Neural progenitor cell (in vitro differentiated cells): ENCODE measurements at regions not wholly inside any gene's neighbourhood (a gene's known extent, or its start where the extent isn't known, plus 50 kb on each side); places are given as distances from the start of the nearest gene placed in this dataset.

ENCODE experiments used
- DNase-seq: peaks from one replicate; pipeline ENCODE4 v3.0.0-alpha.2; 2016; ENCODE audit warnings: low spot score
- H2AFZ ChIP-seq: fragments of 200-600 bp; sonication (generic); replicated peaks from 2 replicates; pipeline ENCODE4 v1.6.1; 2016; ENCODE audit warnings: antibody characterized with exemption
- H3F3A ChIP-seq: fragments of 200-600 bp; sonication (generic); 2 replicates; pipeline ENCODE4 v1.6.1; 2016; ENCODE audit warnings: antibody characterized with exemption, low read depth
- H3K27ac ChIP-seq: fragments of 200-600 bp; sonication (generic); 2 replicates; pipeline ENCODE4 v1.5.1; 2016; ENCODE audit warnings: mild to moderate bottlenecking
- H3K27me3 ChIP-seq: fragments of 200-600 bp; sonication (generic); 2 replicates; pipeline ENCODE4 v1.6.1; 2016; ENCODE audit warnings: mild to moderate bottlenecking, moderate library complexity
- H3K36me3 ChIP-seq: fragments of 200-600 bp; sonication (generic); 2 replicates; pipeline ENCODE4 v1.5.1; 2016
- H3K4me1 ChIP-seq: fragments of 200-600 bp; sonication (generic); 2 replicates; pipeline ENCODE4 v1.6.1; 2016; ENCODE audit warnings: mixed run types
- H3K4me2 ChIP-seq: fragments of 200-600 bp; sonication (generic); 2 replicates; pipeline ENCODE4 v1.6.1; 2016
- H3K4me3 ChIP-seq: fragments of 200-600 bp; sonication (generic); 2 replicates; pipeline ENCODE4 v1.5.1; 2016
- H3K79me2 ChIP-seq: fragments of 200-600 bp; sonication (generic); 2 replicates; pipeline ENCODE4 v1.6.1; 2016; ENCODE audit warnings: low read depth
- H3K9ac ChIP-seq: fragments of 200-600 bp; sonication (generic); 2 replicates; pipeline ENCODE4 v1.6.1; 2016
- H3K9me3 ChIP-seq: fragments of 200-600 bp; sonication (generic); 2 replicates; pipeline ENCODE4 v1.5.1; 2016; ENCODE audit warnings: low read depth
- H4K20me1 ChIP-seq: fragments of 200-600 bp; sonication (generic); 2 replicates; pipeline ENCODE4 v1.6.1; 2016; ENCODE audit warnings: low read depth
- H3K27ac Mint-ChIP-seq: 3 replicates; pipeline ENCODE4 v1.8.0; 2021; ENCODE audit warnings: mixed read lengths
- H3K27me3 Mint-ChIP-seq: 2 replicates; pipeline ENCODE4 v1.8.0; 2022; ENCODE audit warnings: low read depth, mild to moderate bottlenecking, inconsistent platforms, moderate library complexity, mixed read lengths; ENCODE audit not compliant: insufficient read depth
- H3K36me3 Mint-ChIP-seq: 3 replicates; pipeline ENCODE4 v1.8.0; 2021; ENCODE audit warnings: mixed read lengths
- H3K4me1 Mint-ChIP-seq: 3 replicates; pipeline ENCODE4 v1.8.0; 2021; ENCODE audit warnings: mixed read lengths
- H3K4me3 Mint-ChIP-seq: 3 replicates; pipeline ENCODE4 v1.8.0; 2021; ENCODE audit warnings: mild to moderate bottlenecking, moderate library complexity, mixed read lengths
- H3K9me3 Mint-ChIP-seq: 3 replicates; pipeline ENCODE4 v1.8.0; 2020; ENCODE audit warnings: mixed read lengths
- CTCF ChIP-seq: fragments of 200-600 bp; sonication (generic); IDR thresholded peaks from 2 replicates; pipeline ENCODE4 v1.5.1; 2017; ENCODE audit warnings: antibody characterized with exemption, mild to moderate bottlenecking
- EZH2 ChIP-seq: fragments of 200-600 bp; sonication (generic); IDR thresholded peaks from 2 replicates; pipeline ENCODE4 v1.6.1; 2017; ENCODE audit warnings: antibody characterized with exemption, mild to moderate bottlenecking, moderate library complexity
- EZH2phosphoT487 ChIP-seq: fragments of 200-600 bp; sonication (generic); IDR thresholded peaks from 2 replicates; pipeline ENCODE4 v1.6.1; 2017; ENCODE audit warnings: antibody characterized with exemption

- H3K4me3 ChIP-seq: no peak overlapping the region
- H3K27me3 ChIP-seq: no peaks in the 10 kb centered on the region
- no peak overlapping the region for H3K27ac ChIP-seq
- Mint-ChIP-seq H3K27me3 (peaks cover 2% of the 10 kb centered on the region), H3K36me3 (no peaks in the 10 kb centered on the region), H3K9me3 (no peaks in the 10 kb centered on the region), H3K4me3 (no peak overlapping the region), H3K27ac (no peak overlapping the region), H3K4me1 (peaks cover 11% of the 10 kb centered on the region)
- H2AFZ ChIP-seq: no peak overlapping the region
- no peaks in the 10 kb centered on the region for H3K79me2 ChIP-seq
- TF ChIP-seq EZH2phosphoT487 (no peak), CTCF (no peak), EZH2 (no peak)
- H3K9ac ChIP-seq: no peak overlapping the region
- no peak for DNase-seq
- peaks cover 16% of the 10 kb centered on the region for H3K4me1 ChIP-seq
- peak overlapping the region; percentile 34 for H3K4me2 ChIP-seq
- no peaks in the 10 kb centered on the region for H4K20me1 ChIP-seq
- no peaks in the 10 kb centered on the region for H3F3A ChIP-seq
- no peaks in the 10 kb centered on the region for H3K36me3 ChIP-seq
- H3K9me3 ChIP-seq: no peaks in the 10 kb centered on the region
Measured at GRCh38 chr2:80874374-80874773, 569.8 kb upstream of the LRRTM1 start.

- H3K27ac Mint-ChIP-seq: no peak overlapping the region
- TF ChIP-seq CTCF: no peak
- no peak for TF ChIP-seq EZH2phosphoT487
- no peak for TF ChIP-seq EZH2
- Histone ChIP-seq H3K4me3 (no peak overlapping the region), H3K36me3 (no peaks in the 10 kb centered on the region), H3K9me3 (no peaks in the 10 kb centered on the region), H3K27me3 (no peaks in the 10 kb centered on the region), H3K27ac (no peak overlapping the region), H2AFZ (no peak overlapping the region), H3K4me1 (peaks cover 23% of the 10 kb centered on the region), H4K20me1 (no peaks in the 10 kb centered on the region), H3F3A (no peaks in the 10 kb centered on the region), H3K79me2 (no peaks in the 10 kb centered on the region), H3K4me2 (no peak overlapping the region), H3K9ac (no peak overlapping the region)
- peaks cover 11% of the 10 kb centered on the region for H3K4me1 Mint-ChIP-seq
- no peaks in the 10 kb centered on the region for H3K36me3 Mint-ChIP-seq
- no peaks in the 10 kb centered on the region for H3K27me3 Mint-ChIP-seq
- no peaks in the 10 kb centered on the region for H3K9me3 Mint-ChIP-seq
- DNase-seq: no peak
- no peak overlapping the region for H3K4me3 Mint-ChIP-seq
Measured at GRCh38 chr2:80869858-80870438, 565.4 kb upstream of the LRRTM1 start.

- Mint-ChIP-seq H3K36me3 (no peaks in the 10 kb centered on the region), H3K27ac (no peak overlapping the region), H3K4me3 (no peak overlapping the region), H3K9me3 (no peaks in the 10 kb centered on the region), H3K27me3 (no peaks in the 10 kb centered on the region), H3K4me1 (no peaks in the 10 kb centered on the region)
- H3K36me3 ChIP-seq: no peaks in the 10 kb centered on the region
- H3K9ac ChIP-seq: no peak overlapping the region
- no peaks in the 10 kb centered on the region for H3K27me3 ChIP-seq
- no peak overlapping the region for H2AFZ ChIP-seq
- no peaks in the 10 kb centered on the region for H3K79me2 ChIP-seq
- no peak overlapping the region for H3K27ac ChIP-seq
- no peak overlapping the region for H3K4me3 ChIP-seq
- no peak overlapping the region for H3K4me2 ChIP-seq
- no peaks in the 10 kb centered on the region for H3K9me3 ChIP-seq
- DNase-seq: no peak
- TF ChIP-seq CTCF: no peak
- no peak for TF ChIP-seq EZH2
- TF ChIP-seq EZH2phosphoT487: no peak
- H4K20me1 ChIP-seq: no peaks in the 10 kb centered on the region
- H3K4me1 ChIP-seq: peaks cover under 1% of the 10 kb centered on the region
- H3F3A ChIP-seq: no peaks in the 10 kb centered on the region
Measured at GRCh38 chr2:80863147-80863714, 558.7 kb upstream of the LRRTM1 start.
